GM06990 (cell line): ENCODE measurements at regions not wholly inside any gene's neighbourhood (a gene's known extent, or its start where the extent isn't known, plus 50 kb on each side); places are given as distances from the start of the nearest gene placed in this dataset.

Source experiments
- DNase-seq: peaks from one replicate; pipeline ENCODE4 v3.0.0-alpha.2; 2011; ENCODE audit not compliant: insufficient read length; ENCODE audit errors: extremely low read depth
- H3K27me3 ChIP-seq: replicated peaks from 2 replicates; pipeline ENCODE4 v1.6.0; 2011; ENCODE audit warnings: low read length; ENCODE audit not compliant: control insufficient read depth, insufficient read depth
- H3K36me3 ChIP-seq: 2 replicates; pipeline ENCODE4 v1.5.1; 2011; ENCODE audit warnings: low read length; ENCODE audit not compliant: control insufficient read depth, insufficient read depth
- H3K4me3 ChIP-seq: replicated peaks from 2 replicates; pipeline ENCODE4 v1.5.1; 2011; ENCODE audit warnings: low read depth, mild to moderate bottlenecking, control low read depth, low read length
- TF ChIP-seq, protein P1 (sequence below): IDR thresholded peaks from 2 replicates; pipeline ENCODE4 v1.5.1; 2011; ENCODE audit warnings: low read length, control low read depth, mild to moderate bottlenecking, inconsistent platforms; ENCODE audit not compliant: insufficient read depth, poor library complexity, severe bottlenecking

- H3K27me3 ChIP-seq = no peaks in the 10 kb centered on the region
- DNase-seq = no peak
- no peaks in the 10 kb centered on the region for H3K36me3 ChIP-seq
- H3K4me3 ChIP-seq = no peak overlapping the region
- TF ChIP-seq, protein P1, sequence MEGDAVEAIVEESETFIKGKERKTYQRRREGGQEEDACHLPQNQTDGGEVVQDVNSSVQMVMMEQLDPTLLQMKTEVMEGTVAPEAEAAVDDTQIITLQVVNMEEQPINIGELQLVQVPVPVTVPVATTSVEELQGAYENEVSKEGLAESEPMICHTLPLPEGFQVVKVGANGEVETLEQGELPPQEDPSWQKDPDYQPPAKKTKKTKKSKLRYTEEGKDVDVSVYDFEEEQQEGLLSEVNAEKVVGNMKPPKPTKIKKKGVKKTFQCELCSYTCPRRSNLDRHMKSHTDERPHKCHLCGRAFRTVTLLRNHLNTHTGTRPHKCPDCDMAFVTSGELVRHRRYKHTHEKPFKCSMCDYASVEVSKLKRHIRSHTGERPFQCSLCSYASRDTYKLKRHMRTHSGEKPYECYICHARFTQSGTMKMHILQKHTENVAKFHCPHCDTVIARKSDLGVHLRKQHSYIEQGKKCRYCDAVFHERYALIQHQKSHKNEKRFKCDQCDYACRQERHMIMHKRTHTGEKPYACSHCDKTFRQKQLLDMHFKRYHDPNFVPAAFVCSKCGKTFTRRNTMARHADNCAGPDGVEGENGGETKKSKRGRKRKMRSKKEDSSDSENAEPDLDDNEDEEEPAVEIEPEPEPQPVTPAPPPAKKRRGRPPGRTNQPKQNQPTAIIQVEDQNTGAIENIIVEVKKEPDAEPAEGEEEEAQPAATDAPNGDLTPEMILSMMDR = no peak
These were observed 226.4 kb upstream of the RRP15 start for GRCh38 chr1:218058730-218059129.

- Histone ChIP-seq H3K27me3 (no peaks in the 10 kb centered on the region), H3K36me3 (no peaks in the 10 kb centered on the region), H3K4me3 (no peak overlapping the region)
- DNase-seq = no peak
- TF ChIP-seq, protein P1 = no peak
These were observed 220.7 kb upstream of the RRP15 start for GRCh38 chr1:218064426-218064825.

DNA sequence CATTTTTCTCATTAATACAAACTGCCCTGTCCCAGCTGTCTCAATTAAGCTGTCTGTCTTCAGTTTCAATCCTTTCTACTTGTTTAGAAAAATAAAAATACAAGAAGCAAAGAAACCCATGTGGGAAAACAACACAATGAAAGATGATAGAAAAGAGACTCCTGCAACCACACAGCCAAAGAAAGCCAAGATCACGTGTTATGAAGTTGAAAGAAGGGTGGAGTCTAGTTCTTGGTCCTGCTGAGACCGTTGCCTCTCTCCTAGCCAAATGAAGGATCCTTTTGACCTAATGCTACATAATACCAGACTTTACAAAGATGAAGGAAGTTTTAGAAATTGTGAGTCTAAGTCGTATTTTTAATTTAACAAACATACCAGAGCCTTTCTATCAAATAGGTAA is 218.8 kb upstream of the RRP15 start:
- H3K36me3 ChIP-seq = no peaks in the 10 kb centered on the region
- H3K4me3 ChIP-seq = no peak overlapping the region
- TF ChIP-seq, protein P1 = no peak
- DNase-seq = no peak
- H3K27me3 ChIP-seq = no peaks in the 10 kb centered on the region

GRCh38 chr1:218068241-218068640 is 216.9 kb upstream of the RRP15 start:
- no peak overlapping the region for H3K4me3 ChIP-seq
- TF ChIP-seq, protein P1 = no peak
- no peaks in the 10 kb centered on the region for H3K27me3 ChIP-seq
- H3K36me3 ChIP-seq = no peaks in the 10 kb centered on the region
- no peak for DNase-seq

- Histone ChIP-seq H3K4me3 (no peak overlapping the region), H3K36me3 (no peaks in the 10 kb centered on the region), H3K27me3 (no peaks in the 10 kb centered on the region)
- no peak for DNase-seq
- TF ChIP-seq, protein P1 = no peak
These were observed 215.9 kb upstream of the RRP15 start for GRCh38 chr1:218069180-218069579.

- DNase-seq = no peak
These were observed 212.0 kb upstream of the RRP15 start for GRCh38 chr1:218073062-218073461.

More at GRCh38 chr1:218073062-218073461, 212.0 kb upstream of the RRP15 start:
- no peak overlapping the region for H3K4me3 ChIP-seq
- H3K36me3 ChIP-seq = no peaks in the 10 kb centered on the region
- H3K27me3 ChIP-seq = no peaks in the 10 kb centered on the region
- TF ChIP-seq, protein P1 = no peak
